ENCODE measurements at regions not wholly inside any gene's neighbourhood (a gene's known extent, or its start where the extent isn't known, plus 50 kb on each side); places are given as distances from the start of the nearest gene placed in this dataset.

DNA sequence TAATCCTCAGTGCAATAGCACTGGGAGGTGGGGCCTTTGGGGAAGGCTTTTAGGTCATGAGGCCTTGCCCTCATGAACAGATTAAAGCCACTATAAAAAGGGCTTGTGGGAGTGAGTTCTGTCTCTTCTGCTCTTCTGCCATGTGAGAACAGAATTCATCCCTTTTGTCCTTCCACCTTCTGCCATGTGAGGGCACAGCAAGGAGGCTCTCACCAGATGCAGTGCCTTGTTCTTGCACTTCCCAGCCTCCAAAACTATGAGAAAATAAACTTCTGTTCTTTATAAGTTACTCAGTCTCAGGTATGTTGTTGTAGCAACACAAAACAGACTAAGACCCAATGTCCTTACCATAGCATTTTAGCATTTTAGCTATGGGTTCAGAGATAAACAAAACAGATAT is 81.7 kb upstream of the CPLX2 start:
- no peaks in the 10 kb centered on the region for H3K27me3 ChIP-seq (ENCODE audit: control insufficient read depth, extremely low read depth, insufficient read depth, low read length)
- no peaks in the 10 kb centered on the region for H3K9me1 ChIP-seq (ENCODE audit: control insufficient read depth, extremely low read depth, insufficient read depth, low read length)
- H4K20me1 ChIP-seq (ENCODE audit: control insufficient read depth, extremely low read depth, insufficient read depth, low read length) = no peaks in the 10 kb centered on the region
- no peak overlapping the region for H3K4me2 ChIP-seq (ENCODE audit: control insufficient read depth, extremely low read depth, insufficient read depth, low read depth, low read length)
- H3K9ac ChIP-seq (ENCODE audit: control insufficient read depth, extremely low read depth, insufficient read depth, low read length) = no peak overlapping the region
- H3K79me2 ChIP-seq (ENCODE audit: control insufficient read depth, insufficient read depth, low read length) = no peaks in the 10 kb centered on the region
- H3K4me3 ChIP-seq (ENCODE audit: control insufficient read depth in 2 of 3, extremely low read depth in 1 of 3, insufficient read depth in 2 of 3, low read depth in 1 of 3, low read length in 3 of 3) = no peak overlapping the region
- no peaks in the 10 kb centered on the region for H3K9me3 ChIP-seq (ENCODE audit: control insufficient read depth, low read depth, low read length)
- FAIRE-seq (no peak), DNase-seq (ENCODE audit: low read depth, low spot score) (no peak)
- dilution Hi-C loops (cut with MboI; ENCODE audit: extremely low pct_ligation_motif_present, low sequenced_read_pairs) = no loop called here
- H3K4me1 ChIP-seq (ENCODE audit: control insufficient read depth, extremely low read depth, insufficient read depth, low read length) = no peaks in the 10 kb centered on the region
- H3K36me3 ChIP-seq (ENCODE audit: control insufficient read depth in 2 of 2, extremely low read depth in 1 of 2, insufficient read depth in 2 of 2, low read length in 2 of 2) = no peaks in the 10 kb centered on the region
- no peak overlapping the region for H2AFZ ChIP-seq (ENCODE audit: control insufficient read depth, low read length)
- H3K27ac ChIP-seq (ENCODE audit: control insufficient read depth, insufficient read depth, low read length) = no peak overlapping the region
- TF ChIP-seq, protein P1, sequence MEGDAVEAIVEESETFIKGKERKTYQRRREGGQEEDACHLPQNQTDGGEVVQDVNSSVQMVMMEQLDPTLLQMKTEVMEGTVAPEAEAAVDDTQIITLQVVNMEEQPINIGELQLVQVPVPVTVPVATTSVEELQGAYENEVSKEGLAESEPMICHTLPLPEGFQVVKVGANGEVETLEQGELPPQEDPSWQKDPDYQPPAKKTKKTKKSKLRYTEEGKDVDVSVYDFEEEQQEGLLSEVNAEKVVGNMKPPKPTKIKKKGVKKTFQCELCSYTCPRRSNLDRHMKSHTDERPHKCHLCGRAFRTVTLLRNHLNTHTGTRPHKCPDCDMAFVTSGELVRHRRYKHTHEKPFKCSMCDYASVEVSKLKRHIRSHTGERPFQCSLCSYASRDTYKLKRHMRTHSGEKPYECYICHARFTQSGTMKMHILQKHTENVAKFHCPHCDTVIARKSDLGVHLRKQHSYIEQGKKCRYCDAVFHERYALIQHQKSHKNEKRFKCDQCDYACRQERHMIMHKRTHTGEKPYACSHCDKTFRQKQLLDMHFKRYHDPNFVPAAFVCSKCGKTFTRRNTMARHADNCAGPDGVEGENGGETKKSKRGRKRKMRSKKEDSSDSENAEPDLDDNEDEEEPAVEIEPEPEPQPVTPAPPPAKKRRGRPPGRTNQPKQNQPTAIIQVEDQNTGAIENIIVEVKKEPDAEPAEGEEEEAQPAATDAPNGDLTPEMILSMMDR (optimal IDR thresholded peaks at IDR 0.05 in 1 of 3, IDR thresholded peaks at IDR 0.05 in 1 of 3, conservative IDR thresholded peaks at IDR 0.05 in 1 of 3; ENCODE audit: extremely low read depth in 1 of 3, insufficient read depth in 2 of 3, low read length in 3 of 3) = peak in 1 of 3 experiments; percentile 19
- no peak for TF ChIP-seq EZH2 (IDR thresholded peaks at IDR 0.05; ENCODE audit: low read length)

DNA sequence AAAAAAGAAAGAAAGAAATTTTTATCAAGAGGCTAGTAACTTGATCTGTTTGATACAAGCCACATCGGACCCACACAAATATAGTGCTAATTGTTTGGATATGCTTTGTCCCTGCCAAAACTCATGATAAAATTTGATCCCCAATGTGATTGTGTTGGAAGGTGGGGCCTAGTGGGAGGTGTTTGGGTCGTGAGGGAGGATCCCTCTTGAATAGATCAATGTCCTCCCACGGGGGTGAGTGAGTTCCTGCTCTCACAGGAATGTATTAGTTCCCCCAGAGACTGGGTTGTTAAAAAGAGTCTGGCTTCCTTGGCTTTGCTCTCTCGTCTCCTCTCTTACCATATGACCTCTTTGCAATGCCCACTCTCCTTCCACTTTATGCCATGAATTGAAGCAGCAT is 80.6 kb upstream of the CPLX2 start:
- H3K9ac ChIP-seq (ENCODE audit: control insufficient read depth, extremely low read depth, insufficient read depth, low read length) = no peak overlapping the region
- H3K9me3 ChIP-seq (ENCODE audit: control insufficient read depth, low read depth, low read length) = no peaks in the 10 kb centered on the region
- no peaks in the 10 kb centered on the region for H3K9me1 ChIP-seq (ENCODE audit: control insufficient read depth, extremely low read depth, insufficient read depth, low read length)
- no peaks in the 10 kb centered on the region for H3K36me3 ChIP-seq (ENCODE audit: control insufficient read depth in 2 of 2, extremely low read depth in 1 of 2, insufficient read depth in 2 of 2, low read length in 2 of 2)
- H3K4me2 ChIP-seq (ENCODE audit: control insufficient read depth, extremely low read depth, insufficient read depth, low read depth, low read length) = no peak overlapping the region
- H3K79me2 ChIP-seq (ENCODE audit: control insufficient read depth, insufficient read depth, low read length) = no peaks in the 10 kb centered on the region
- H4K20me1 ChIP-seq (ENCODE audit: control insufficient read depth, extremely low read depth, insufficient read depth, low read length) = no peaks in the 10 kb centered on the region
- FAIRE-seq (no peak), DNase-seq (ENCODE audit: low read depth, low spot score) (no peak)
- no peak overlapping the region for H2AFZ ChIP-seq (ENCODE audit: control insufficient read depth, low read length)
- dilution Hi-C loops (cut with MboI; ENCODE audit: extremely low pct_ligation_motif_present, low sequenced_read_pairs) = no loop called here
- H3K27me3 ChIP-seq (ENCODE audit: control insufficient read depth, extremely low read depth, insufficient read depth, low read length) = no peaks in the 10 kb centered on the region
- no peak overlapping the region for H3K4me3 ChIP-seq (ENCODE audit: control insufficient read depth in 2 of 3, extremely low read depth in 1 of 3, insufficient read depth in 2 of 3, low read depth in 1 of 3, low read length in 3 of 3)
- TF ChIP-seq, protein P1 (optimal IDR thresholded peaks at IDR 0.05 in 1 of 3, IDR thresholded peaks at IDR 0.05 in 1 of 3, conservative IDR thresholded peaks at IDR 0.05 in 1 of 3; ENCODE audit: extremely low read depth in 1 of 3, insufficient read depth in 2 of 3, low read length in 3 of 3) = no peak
- TF ChIP-seq EZH2 (IDR thresholded peaks at IDR 0.05; ENCODE audit: low read length) = no peak
- no peaks in the 10 kb centered on the region for H3K4me1 ChIP-seq (ENCODE audit: control insufficient read depth, extremely low read depth, insufficient read depth, low read length)
- H3K27ac ChIP-seq (ENCODE audit: control insufficient read depth, insufficient read depth, low read length) = no peak overlapping the region
